Thoracic aorta (tissue), 2 donors: ENCODE measurements at regions not wholly inside any gene's neighbourhood (a gene's known extent, or its start where the extent isn't known, plus 50 kb on each side); places are given as distances from the start of the nearest gene placed in this dataset.

Experiments used
- ATAC-seq: fragments of 150-250 bp; one replicate; pipeline ENCODE4 v1.8.0; 2017; ENCODE audit warnings: low read depth; ENCODE audit not compliant: insufficient number of reproducible peaks, low FRiP score
- DNase-seq: peaks from one replicate; pipeline ENCODE4 v3.0.0-alpha.2; 2020; ENCODE audit warnings: low spot score
- H3K27ac ChIP-seq, 2 donors: fragments of 200-600 bp; sonication (generic); 1 replicate in 1 of 2; 2 replicates in 1 of 2; pipeline ENCODE4 v1.5.1; 2016; ENCODE audit warnings: mild to moderate bottlenecking in 2 of 2, moderate library complexity in 2 of 2
- H3K27me3 ChIP-seq: fragments of 200-600 bp; sonication (generic); replicated peaks from 2 replicates; pipeline ENCODE4 v1.6.0; 2016; ENCODE audit warnings: mild to moderate bottlenecking; ENCODE audit not compliant: insufficient read depth
- H3K36me3 ChIP-seq: fragments of 200-600 bp; sonication (generic); one replicate; pipeline ENCODE4 v1.5.1; 2016
- H3K4me1 ChIP-seq, 2 donors: fragments of 200-600 bp; sonication (generic); 1 replicate in 1 of 2; 2 replicates in 1 of 2; pipeline versions ENCODE4 v1.5.1 to v1.6.0; 2016; ENCODE audit warnings: low read depth in 2 of 2, mild to moderate bottlenecking in 1 of 2; ENCODE audit not compliant: control insufficient read depth in 1 of 2
- H3K4me3 ChIP-seq: fragments of 200-600 bp; sonication (generic); 2 replicates; pipeline ENCODE4 v1.5.1; 2016; ENCODE audit warnings: mild to moderate bottlenecking
- H3K9me3 ChIP-seq: fragments of 200-600 bp; sonication (generic); 2 replicates; pipeline ENCODE4 v1.5.1; 2016
- CTCF ChIP-seq: fragments of 200-600 bp; sonication (generic); IDR thresholded peaks from one replicate; pipeline ENCODE4 v1.5.1; 2019; ENCODE audit warnings: antibody characterized with exemption

GRCh38 chr12:27901959-27902358, 70.6 kb downstream of the PTHLH start:
- Histone ChIP-seq H3K36me3 (no peaks in the 10 kb centered on the region), H3K27ac (no peak overlapping the region), H3K4me3 (no peak overlapping the region), H3K9me3 (no peaks in the 10 kb centered on the region), H3K4me1 (no peaks in the 10 kb centered on the region), H3K27me3 (no peaks in the 10 kb centered on the region)
- DNase-seq (no peak), ATAC-seq (no peak)
- no peak for TF ChIP-seq CTCF

- ATAC-seq (no peak), DNase-seq (no peak)
- Histone ChIP-seq H3K27ac (no peak overlapping the region), H3K27me3 (no peaks in the 10 kb centered on the region), H3K4me3 (no peak overlapping the region), H3K4me1 (no peaks in the 10 kb centered on the region), H3K36me3 (no peaks in the 10 kb centered on the region), H3K9me3 (no peaks in the 10 kb centered on the region)
- TF ChIP-seq CTCF = no peak
Measured at GRCh38 chr12:27900920-27901879, 71.3 kb downstream of the PTHLH start.

- no peaks in the 10 kb centered on the region for H3K36me3 ChIP-seq
- no peak overlapping the region for H3K27ac ChIP-seq
- H3K9me3 ChIP-seq = no peaks in the 10 kb centered on the region
- no peaks in the 10 kb centered on the region for H3K4me1 ChIP-seq
- H3K27me3 ChIP-seq = no peaks in the 10 kb centered on the region
- TF ChIP-seq CTCF = no peak
- ATAC-seq (no peak), DNase-seq (no peak)
- H3K4me3 ChIP-seq = no peak overlapping the region
Measured at GRCh38 chr12:27899151-27899661, 73.3 kb downstream of the PTHLH start.

- Histone ChIP-seq H3K36me3 (no peaks in the 10 kb centered on the region), H3K4me3 (no peak overlapping the region), H3K4me1 (no peaks in the 10 kb centered on the region), H3K27me3 (no peaks in the 10 kb centered on the region), H3K27ac (no peak overlapping the region), H3K9me3 (no peaks in the 10 kb centered on the region)
- TF ChIP-seq CTCF = no peak
- DNase-seq (no peak), ATAC-seq (no peak)
Measured at GRCh38 chr12:27898022-27898421, 74.5 kb downstream of the PTHLH start.

GRCh38 chr12:27896419-27896990, 76.0 kb downstream of the PTHLH start:
- H3K36me3 ChIP-seq = no peaks in the 10 kb centered on the region
- no peak overlapping the region for H3K4me3 ChIP-seq
- DNase-seq (no peak), ATAC-seq (no peak)
- H3K4me1 ChIP-seq = no peaks in the 10 kb centered on the region
- no peak for TF ChIP-seq CTCF
- H3K27ac ChIP-seq = no peak overlapping the region
- no peaks in the 10 kb centered on the region for H3K9me3 ChIP-seq
- no peaks in the 10 kb centered on the region for H3K27me3 ChIP-seq
